HEK293T (cell line): ENCODE measurements at regions not wholly inside any gene's neighbourhood (a gene's known extent, or its start where the extent isn't known, plus 50 kb on each side); places are given as distances from the start of the nearest gene placed in this dataset.

Source experiments
- CTBP1 ChIP-seq: fragments of 450-650 bp; IDR thresholded peaks from 2 replicates; pipeline ENCODE4 v1.6.1; 2016; ENCODE audit warnings: borderline replicate concordance
- FOXA1 ChIP-seq: fragments of 450-650 bp; IDR thresholded peaks from 2 replicates; pipeline ENCODE4 v1.6.1; 2016; ENCODE audit warnings: mild to moderate bottlenecking
- FOXK2 ChIP-seq: fragments of 450-650 bp; IDR thresholded peaks from 2 replicates; pipeline ENCODE4 v1.6.1; 2016; ENCODE audit warnings: mild to moderate bottlenecking
- FOXM1 ChIP-seq: fragments of 450-650 bp; IDR thresholded peaks from 2 replicates; pipeline ENCODE4 v1.6.1; 2017; ENCODE audit warnings: mild to moderate bottlenecking, borderline replicate concordance
- LEF1 ChIP-seq: fragments of 450-650 bp; IDR thresholded peaks from 2 replicates; pipeline ENCODE4 v1.6.1; 2017; ENCODE audit warnings: mild to moderate bottlenecking, borderline replicate concordance
- SP1 ChIP-seq: fragments of 450-650 bp; IDR thresholded peaks from 2 replicates; pipeline ENCODE4 v1.6.1; 2017
- TARDBP ChIP-seq: fragments of 450-650 bp; IDR thresholded peaks from 2 replicates; pipeline ENCODE4 v1.6.1; 2016
- ZNF384 ChIP-seq: fragments of 450-650 bp; IDR thresholded peaks from 2 replicates; pipeline ENCODE4 v1.6.1; 2016

DNA sequence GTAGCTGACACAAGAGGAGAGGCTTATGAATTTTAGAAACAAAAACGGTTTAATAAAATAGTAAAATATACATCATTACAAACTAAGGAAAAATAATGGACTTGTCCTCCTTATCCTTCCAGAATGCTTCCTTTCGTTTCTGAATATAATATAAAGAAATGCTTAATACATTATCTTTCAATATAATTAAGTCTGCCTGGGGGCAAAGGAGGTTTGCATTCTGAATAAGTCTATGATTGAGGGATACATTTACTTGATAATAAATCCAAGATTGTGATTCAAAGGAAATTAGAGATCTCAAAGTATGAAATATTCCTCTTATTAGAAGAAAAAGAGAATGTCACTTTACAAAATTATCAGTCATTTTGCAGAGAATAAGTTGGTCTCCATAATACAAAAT lies 386.5 kb downstream of the SPATA31D1 start:
- no peak for TF ChIP-seq FOXA1
- no peak for TF ChIP-seq FOXK2
- TF ChIP-seq SP1: no peak
- TF ChIP-seq LEF1: no peak
- TF ChIP-seq FOXM1: no peak
- no peak for TF ChIP-seq ZNF384
- no peak for TF ChIP-seq TARDBP
- no peak for TF ChIP-seq CTBP1
